ENCODE measurements at regions not wholly inside any gene's neighbourhood (a gene's known extent, or its start where the extent isn't known, plus 50 kb on each side); places are given as distances from the start of the nearest gene placed in this dataset.

DNA sequence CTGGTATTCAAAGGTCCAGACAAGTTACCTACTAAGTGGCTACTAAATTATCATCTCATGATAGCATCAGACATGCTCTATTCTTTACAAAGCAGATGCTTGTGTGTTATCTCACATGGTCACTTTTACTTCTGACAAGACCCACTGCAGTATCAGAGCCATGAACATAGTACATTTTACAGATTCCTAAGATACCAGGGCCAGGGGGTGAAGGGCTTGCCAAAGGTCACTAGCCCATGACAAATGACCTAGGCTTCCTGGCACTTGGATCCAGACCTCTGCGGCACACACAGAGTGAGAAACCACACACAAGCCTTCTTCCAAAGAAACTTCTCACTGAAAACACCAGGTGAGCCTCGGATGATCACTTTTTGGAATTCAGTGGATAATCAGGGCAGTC is 446.8 kb downstream of the EIPR1 start:
- Mint-ChIP-seq H3K4me1 (no peaks in the 10 kb centered on the region), H3K27ac (ENCODE audit: low read depth) (no peak overlapping the region), H3K9me3 (peaks cover 9% of the 10 kb centered on the region), H3K36me3 (ENCODE audit: insufficient read depth) (no peaks in the 10 kb centered on the region), H3K4me3 (no peak overlapping the region), H3K27me3 (peaks cover 9% of the 10 kb centered on the region)
- ATAC-seq (replicated peaks; ENCODE audit: extremely low read depth, poor library complexity, severe bottlenecking) (no peak), DNase-seq (ENCODE audit: low spot score in 2 of 2) (no peak)

DNA sequence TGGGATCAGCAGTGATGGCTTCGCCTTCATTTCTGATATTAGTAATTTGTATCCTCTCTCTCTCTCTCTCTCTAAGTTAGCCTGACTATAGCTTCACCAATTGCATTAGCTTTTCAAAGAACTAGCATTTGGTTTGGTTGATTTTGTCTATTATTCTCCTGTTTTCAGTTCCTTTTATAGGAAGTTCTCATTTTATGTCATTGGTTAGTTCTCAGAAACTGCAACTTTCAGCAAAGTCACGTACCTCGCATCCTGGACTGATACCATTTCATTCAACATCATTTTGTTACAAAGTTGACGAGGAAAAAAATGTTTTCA is 450.8 kb downstream of the EIPR1 start:
- Mint-ChIP-seq H3K36me3 (ENCODE audit: insufficient read depth) (no peaks in the 10 kb centered on the region), H3K9me3 (peaks cover 9% of the 10 kb centered on the region)

DNA sequence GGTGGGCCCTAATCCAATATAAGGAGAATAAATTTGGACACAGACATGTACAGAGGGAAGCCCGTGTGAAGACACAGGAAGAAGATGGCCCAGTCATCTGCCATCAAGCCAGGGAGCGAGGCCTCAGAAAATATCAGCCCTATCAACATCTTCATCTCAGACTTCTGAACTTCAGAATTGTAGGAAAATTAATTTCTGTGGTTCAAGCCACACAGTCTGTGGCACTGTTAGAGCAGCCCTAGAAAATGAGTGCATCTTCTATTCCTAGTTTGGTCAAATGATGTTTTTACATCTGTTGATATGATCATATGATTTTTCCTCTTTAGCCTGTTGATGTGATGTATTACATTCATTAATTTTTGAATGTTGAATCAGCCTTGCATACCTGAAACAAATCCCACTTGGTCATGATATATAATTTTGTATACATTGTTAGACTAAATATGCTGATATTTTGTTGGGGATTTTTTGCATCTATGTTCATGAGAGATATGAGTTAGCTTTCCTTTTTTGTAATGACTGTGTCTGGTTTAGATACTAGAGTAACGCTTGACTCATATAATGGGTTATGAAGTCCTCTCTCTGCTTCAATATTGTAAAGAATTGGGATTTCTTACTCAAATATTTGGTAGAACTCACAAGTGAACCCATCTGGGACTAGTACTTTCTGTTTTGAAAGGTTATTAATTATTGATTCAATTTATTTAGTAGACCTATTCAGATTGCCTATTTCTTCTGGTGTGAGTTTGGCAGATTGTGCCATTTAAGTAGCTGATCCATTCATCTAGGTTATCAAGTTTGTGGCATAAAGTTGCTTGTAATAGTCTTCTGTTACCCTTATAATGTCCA is 451.4 kb downstream of the EIPR1 start:
- no peaks in the 10 kb centered on the region for H3K36me3 Mint-ChIP-seq (ENCODE audit: insufficient read depth)
- H3K9me3 Mint-ChIP-seq, result peaks cover 9% of the 10 kb centered on the region
- H3K27me3 Mint-ChIP-seq, result peaks cover 8% of the 10 kb centered on the region
- ATAC-seq (replicated peaks; ENCODE audit: extremely low read depth, poor library complexity, severe bottlenecking) (no peak), DNase-seq (ENCODE audit: low spot score in 2 of 2) (no peak)
- H3K4me1 Mint-ChIP-seq, result no peaks in the 10 kb centered on the region
- no peak overlapping the region for H3K27ac Mint-ChIP-seq (ENCODE audit: low read depth)
- H3K4me3 Mint-ChIP-seq, result no peak overlapping the region

More for the DNA sequence above, 450.8 kb downstream of the EIPR1 start:
- no peak for DNase-seq (ENCODE audit: low spot score in 2 of 2)
- ATAC-seq (replicated peaks; ENCODE audit: extremely low read depth, poor library complexity, severe bottlenecking), result no peak
- Mint-ChIP-seq H3K4me1 (no peaks in the 10 kb centered on the region), H3K27ac (ENCODE audit: low read depth) (no peak overlapping the region), H3K27me3 (peaks cover 8% of the 10 kb centered on the region), H3K4me3 (no peak overlapping the region)

DNA sequence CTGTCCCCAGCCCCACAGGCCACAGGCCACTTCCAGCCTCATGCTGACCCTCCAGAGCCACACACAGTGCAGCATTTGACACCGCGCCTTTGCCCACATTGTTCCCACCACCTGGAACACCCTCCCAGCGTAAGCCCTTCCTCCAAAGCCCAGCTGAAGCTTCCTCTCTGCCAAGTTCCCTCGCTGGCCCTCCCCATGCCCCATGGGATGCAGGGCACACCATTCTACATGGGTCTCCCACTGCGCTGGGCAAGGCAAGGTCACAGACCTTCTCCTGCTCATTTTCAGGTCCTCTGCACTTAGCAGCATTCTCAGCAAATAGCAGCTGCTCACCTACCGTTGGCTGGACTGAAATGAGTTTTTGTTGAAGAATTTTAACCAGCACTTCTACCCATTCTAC is 455.5 kb downstream of the EIPR1 start:
- no peaks in the 10 kb centered on the region for H3K4me1 Mint-ChIP-seq
- no peak overlapping the region for H3K27ac Mint-ChIP-seq (ENCODE audit: low read depth)
- no peaks in the 10 kb centered on the region for H3K36me3 Mint-ChIP-seq (ENCODE audit: insufficient read depth)
- ATAC-seq (replicated peaks; ENCODE audit: extremely low read depth, poor library complexity, severe bottlenecking) (no peak), DNase-seq (ENCODE audit: low spot score in 2 of 2) (no peak)
- H3K9me3 Mint-ChIP-seq, result no peaks in the 10 kb centered on the region
- peaks cover 8% of the 10 kb centered on the region for H3K27me3 Mint-ChIP-seq
- H3K4me3 Mint-ChIP-seq, result no peak overlapping the region

DNA sequence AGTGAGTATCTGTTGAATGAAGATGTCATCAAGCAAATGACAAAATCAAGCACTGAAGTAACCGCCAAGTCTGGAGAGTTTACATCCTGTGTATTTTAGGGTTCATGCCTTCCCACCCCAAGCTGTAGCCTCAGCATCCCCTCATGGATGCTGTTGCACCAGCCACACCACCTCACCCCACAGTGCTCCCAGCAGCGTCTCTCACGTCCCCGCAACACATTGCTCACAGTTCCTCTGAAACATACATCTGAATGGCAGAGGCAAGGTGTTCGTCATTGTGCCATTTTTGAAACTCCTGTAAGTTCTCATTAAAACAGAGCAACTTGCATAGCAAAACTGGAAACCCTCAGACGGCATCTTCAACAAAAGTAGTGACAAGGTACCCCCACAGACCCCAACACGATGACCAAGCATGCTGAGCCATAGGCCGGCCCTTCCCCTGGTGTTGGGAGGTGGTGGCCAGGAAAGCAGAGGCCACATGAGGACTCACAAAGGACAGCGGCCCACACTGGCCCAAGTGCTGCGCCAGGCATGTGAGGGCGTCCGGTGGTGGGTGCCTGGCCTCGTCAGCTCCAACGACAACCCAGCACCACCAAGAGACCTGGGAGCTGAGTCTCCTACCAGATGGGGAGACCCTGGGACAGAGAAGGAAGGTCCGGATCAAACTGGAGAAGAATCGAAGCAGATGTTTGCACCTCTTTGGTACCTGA is 456.5 kb downstream of the EIPR1 start:
- no peak for DNase-seq (ENCODE audit: low spot score in 2 of 2)
- H3K4me3 Mint-ChIP-seq, result no peak overlapping the region
- no peaks in the 10 kb centered on the region for H3K36me3 Mint-ChIP-seq (ENCODE audit: insufficient read depth)
- peaks cover 14% of the 10 kb centered on the region for H3K27me3 Mint-ChIP-seq
- no peak for ATAC-seq (replicated peaks; ENCODE audit: extremely low read depth, poor library complexity, severe bottlenecking)
- H3K4me1 Mint-ChIP-seq, result no peaks in the 10 kb centered on the region
- no peak overlapping the region for H3K27ac Mint-ChIP-seq (ENCODE audit: low read depth)
- H3K9me3 Mint-ChIP-seq, result peaks cover under 1% of the 10 kb centered on the region

DNA sequence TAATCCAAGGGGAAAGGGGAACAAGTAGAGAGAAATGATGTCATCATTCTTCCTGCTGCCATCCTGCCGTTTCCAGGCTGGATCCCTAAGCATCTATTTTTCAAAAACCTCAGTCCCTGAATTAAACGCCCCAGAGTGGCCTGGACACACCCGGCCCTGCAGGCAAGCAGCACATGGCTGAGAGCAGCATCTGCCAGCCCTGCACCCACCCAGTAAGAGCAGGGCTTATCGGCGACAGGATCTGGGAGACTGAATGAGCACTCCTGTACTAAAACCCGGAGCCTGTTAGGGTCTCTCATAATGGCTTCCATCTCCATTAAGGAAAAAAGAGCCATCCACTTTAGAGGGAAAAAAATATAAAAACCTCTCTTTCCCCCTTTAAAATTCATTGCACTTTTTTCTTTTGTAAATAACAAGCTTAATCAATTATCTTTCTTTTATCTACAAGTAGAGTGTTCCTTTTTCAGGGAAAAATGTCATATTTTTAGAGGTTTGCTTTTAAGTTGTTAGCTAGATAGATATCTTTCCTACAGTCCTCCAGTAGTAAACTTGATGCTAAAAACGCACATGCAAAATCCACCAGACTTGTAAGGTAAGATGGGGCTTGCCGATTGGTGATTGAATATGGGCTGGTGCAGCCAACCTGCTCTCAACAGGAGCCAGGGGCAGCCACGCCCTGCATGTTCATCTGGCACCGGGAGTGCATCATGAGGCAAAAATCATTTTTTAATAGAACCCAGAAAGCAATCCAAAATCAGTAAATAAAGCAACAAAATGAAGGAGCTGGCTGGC is 457.8 kb downstream of the EIPR1 start:
- ATAC-seq (replicated peaks; ENCODE audit: extremely low read depth, poor library complexity, severe bottlenecking), result no peak
- Mint-ChIP-seq H3K27me3 (peaks cover 24% of the 10 kb centered on the region), H3K36me3 (ENCODE audit: insufficient read depth) (no peaks in the 10 kb centered on the region), H3K27ac (ENCODE audit: low read depth) (no peak overlapping the region), H3K9me3 (peaks cover 6% of the 10 kb centered on the region), H3K4me3 (no peak overlapping the region), H3K4me1 (no peaks in the 10 kb centered on the region)
- DNase-seq (ENCODE audit: low spot score in 2 of 2), result no peak

DNA sequence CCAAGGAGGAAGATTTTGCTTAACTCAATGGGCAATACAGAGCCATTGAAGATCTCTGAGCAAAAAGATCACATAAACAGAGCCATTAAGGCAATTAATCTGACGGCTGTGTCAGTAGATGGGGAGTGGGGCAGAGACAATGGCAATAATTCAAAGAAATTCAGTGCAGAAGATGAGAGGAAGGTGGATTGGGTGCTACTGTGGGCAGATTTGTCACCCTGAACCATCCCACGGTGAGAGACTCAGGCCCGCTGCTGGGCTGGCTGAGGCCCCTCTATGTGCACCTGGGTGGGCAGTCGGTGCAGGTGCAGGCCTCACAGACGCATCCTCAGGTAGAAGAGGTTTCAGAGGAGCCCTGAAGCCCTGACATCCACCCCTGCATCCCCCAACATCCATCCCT is 458.6 kb downstream of the EIPR1 start:
- ATAC-seq (replicated peaks; ENCODE audit: extremely low read depth, poor library complexity, severe bottlenecking) (no peak), DNase-seq (ENCODE audit: low spot score in 2 of 2) (no peak)
- no peaks in the 10 kb centered on the region for H3K36me3 Mint-ChIP-seq (ENCODE audit: insufficient read depth)
- H3K4me3 Mint-ChIP-seq, result no peak overlapping the region
- peaks cover 6% of the 10 kb centered on the region for H3K9me3 Mint-ChIP-seq
- peaks cover 24% of the 10 kb centered on the region for H3K27me3 Mint-ChIP-seq
- no peaks in the 10 kb centered on the region for H3K4me1 Mint-ChIP-seq
- no peak overlapping the region for H3K27ac Mint-ChIP-seq (ENCODE audit: low read depth)

DNA sequence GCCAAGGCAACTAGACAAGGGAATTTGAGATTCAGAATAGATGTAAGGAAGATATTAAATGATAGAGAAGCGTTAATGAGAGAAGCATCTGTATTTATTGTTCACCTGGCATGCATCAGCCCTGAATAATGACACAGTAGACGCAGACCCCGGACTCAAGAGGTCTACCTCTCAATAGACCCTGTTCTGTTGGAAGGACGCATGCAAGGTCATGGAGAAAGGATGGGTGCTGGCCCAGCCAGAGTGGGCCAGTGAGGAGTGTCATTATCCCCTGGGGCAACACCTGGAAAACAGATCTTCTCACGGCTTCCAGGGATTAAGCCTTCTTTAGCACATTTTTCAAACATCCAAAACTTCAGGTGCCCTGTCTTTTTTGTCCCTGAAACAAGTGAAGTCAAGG is 461.0 kb downstream of the EIPR1 start:
- ATAC-seq (replicated peaks; ENCODE audit: extremely low read depth, poor library complexity, severe bottlenecking) (no peak), DNase-seq (ENCODE audit: low spot score in 2 of 2) (no peak)
- peaks cover 23% of the 10 kb centered on the region for H3K27me3 Mint-ChIP-seq
- no peaks in the 10 kb centered on the region for H3K4me1 Mint-ChIP-seq
- H3K36me3 Mint-ChIP-seq (ENCODE audit: insufficient read depth), result no peaks in the 10 kb centered on the region
- H3K4me3 Mint-ChIP-seq, result no peak overlapping the region
- H3K27ac Mint-ChIP-seq (ENCODE audit: low read depth), result no peak overlapping the region
- H3K9me3 Mint-ChIP-seq, result peaks cover 6% of the 10 kb centered on the region

DNA sequence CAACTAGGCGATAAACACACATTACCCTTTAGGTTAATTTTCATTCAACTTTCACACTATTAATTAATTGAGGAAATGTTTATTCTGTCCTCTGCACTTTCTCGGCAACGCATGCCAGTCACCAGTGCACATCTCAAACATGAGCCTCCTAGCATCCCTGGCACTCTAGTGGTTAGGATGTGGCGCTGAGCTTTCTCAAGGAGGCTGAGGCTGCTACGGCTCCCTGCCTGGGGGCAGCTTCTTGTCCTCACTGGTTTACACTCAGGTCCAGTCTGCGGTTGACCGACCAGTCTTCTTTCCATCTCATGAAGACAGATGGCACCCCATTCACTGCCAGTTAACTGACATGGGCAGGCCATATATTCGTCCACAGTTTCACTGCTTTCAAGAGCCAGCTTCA is 463.4 kb downstream of the EIPR1 start:
- Mint-ChIP-seq H3K4me3 (no peak overlapping the region), H3K4me1 (no peaks in the 10 kb centered on the region), H3K9me3 (peaks cover 6% of the 10 kb centered on the region), H3K36me3 (ENCODE audit: insufficient read depth) (no peaks in the 10 kb centered on the region), H3K27ac (ENCODE audit: low read depth) (no peak overlapping the region), H3K27me3 (peaks cover 32% of the 10 kb centered on the region)
- DNase-seq (ENCODE audit: low spot score in 2 of 2) (no peak), ATAC-seq (replicated peaks; ENCODE audit: extremely low read depth, poor library complexity, severe bottlenecking) (no peak)

DNA sequence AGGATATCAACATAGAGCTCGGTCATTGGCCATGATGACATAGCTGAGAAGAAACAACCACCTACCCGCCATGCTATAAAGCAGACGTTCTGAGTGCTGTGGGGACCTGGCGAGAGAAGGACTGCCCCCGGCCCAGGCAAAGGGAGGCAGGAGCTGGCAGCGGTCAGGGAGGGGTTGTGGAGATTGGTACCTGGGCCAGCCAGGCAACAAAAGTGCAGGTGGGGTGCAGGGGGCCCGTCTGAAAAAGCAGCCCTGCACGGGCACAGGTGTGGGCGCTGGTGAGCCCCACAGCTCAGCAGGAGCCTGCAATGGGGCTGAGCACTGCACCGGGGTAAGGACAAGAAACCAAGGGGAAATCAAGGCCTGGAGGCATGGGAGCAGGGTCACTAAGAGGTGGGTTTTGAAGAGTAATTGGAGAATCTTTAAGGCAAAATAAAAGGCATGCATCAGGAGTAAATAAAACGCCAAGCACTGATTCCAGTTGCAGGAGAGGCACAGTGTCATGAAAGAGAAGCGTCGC is 464.0 kb downstream of the EIPR1 start:
- Mint-ChIP-seq H3K4me3 (no peak overlapping the region), H3K36me3 (ENCODE audit: insufficient read depth) (no peaks in the 10 kb centered on the region), H3K27ac (ENCODE audit: low read depth) (no peak overlapping the region), H3K27me3 (peaks cover 35% of the 10 kb centered on the region), H3K4me1 (no peaks in the 10 kb centered on the region), H3K9me3 (peaks cover 6% of the 10 kb centered on the region)
- DNase-seq (ENCODE audit: low spot score in 2 of 2) (no peak), ATAC-seq (replicated peaks; ENCODE audit: extremely low read depth, poor library complexity, severe bottlenecking) (no peak)

DNA sequence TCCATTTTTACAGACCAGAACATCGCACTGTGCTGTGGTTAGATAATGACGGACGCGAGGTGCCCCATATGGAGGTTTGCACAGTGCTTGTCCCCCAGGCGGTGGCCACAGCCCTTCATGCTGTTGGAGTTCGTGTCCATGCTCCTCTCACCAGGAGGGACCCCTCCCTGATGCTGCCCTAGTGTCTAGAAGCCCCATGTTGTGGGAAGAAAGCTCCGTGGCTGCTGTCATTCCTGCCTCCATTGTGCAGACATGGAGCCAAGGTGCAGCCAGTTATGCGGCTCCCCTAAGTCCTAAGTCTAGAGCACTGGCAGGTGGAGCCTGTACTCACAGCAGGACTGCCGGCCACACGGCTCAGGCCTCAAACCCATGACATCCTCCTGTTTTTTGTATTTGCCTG is 464.9 kb downstream of the EIPR1 start:
- H3K27me3 Mint-ChIP-seq, result peaks cover 35% of the 10 kb centered on the region
- no peaks in the 10 kb centered on the region for H3K4me1 Mint-ChIP-seq
- no peaks in the 10 kb centered on the region for H3K36me3 Mint-ChIP-seq (ENCODE audit: insufficient read depth)
- ATAC-seq (replicated peaks; ENCODE audit: extremely low read depth, poor library complexity, severe bottlenecking), result no peak
- peaks cover 6% of the 10 kb centered on the region for H3K9me3 Mint-ChIP-seq
- no peak overlapping the region for H3K4me3 Mint-ChIP-seq
- DNase-seq (ENCODE audit: low spot score in 2 of 2), result no peak
- H3K27ac Mint-ChIP-seq (ENCODE audit: low read depth), result no peak overlapping the region

DNA sequence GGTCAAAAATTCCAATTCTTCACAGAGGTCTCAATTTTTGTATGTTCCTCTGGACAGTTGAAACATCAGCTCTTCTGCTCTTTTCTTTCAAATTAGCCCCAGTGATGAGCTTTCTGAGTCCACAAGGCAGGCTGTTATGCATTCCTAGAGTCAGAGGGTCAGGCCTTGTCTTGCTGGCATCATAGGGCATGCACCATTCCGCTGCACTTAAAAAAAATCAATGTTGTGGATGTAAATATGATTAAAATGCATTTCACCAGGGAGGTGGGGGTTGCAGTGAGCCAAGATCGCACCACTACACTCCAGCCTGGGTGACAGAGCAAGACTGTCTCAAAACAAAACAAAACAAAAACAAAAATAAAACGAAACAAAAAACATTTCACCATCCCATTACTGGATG is 465.3 kb downstream of the EIPR1 start:
- Mint-ChIP-seq H3K4me1 (no peaks in the 10 kb centered on the region), H3K9me3 (peaks cover 6% of the 10 kb centered on the region), H3K4me3 (no peak overlapping the region), H3K27ac (ENCODE audit: low read depth) (no peak overlapping the region), H3K27me3 (peaks cover 35% of the 10 kb centered on the region), H3K36me3 (ENCODE audit: insufficient read depth) (no peaks in the 10 kb centered on the region)
- DNase-seq (ENCODE audit: low spot score in 2 of 2) (no peak), ATAC-seq (replicated peaks; ENCODE audit: extremely low read depth, poor library complexity, severe bottlenecking) (no peak)
